ENCODE measurements at regions not wholly inside any gene's neighbourhood (a gene's known extent, or its start where the extent isn't known, plus 50 kb on each side); places are given as distances from the start of the nearest gene placed in this dataset.
"Not testable (repeated sequence)": the region's sequence is repeated elsewhere in the genome, so short reads cannot be mapped to it uniquely, and the experiment has no call there.

DNA sequence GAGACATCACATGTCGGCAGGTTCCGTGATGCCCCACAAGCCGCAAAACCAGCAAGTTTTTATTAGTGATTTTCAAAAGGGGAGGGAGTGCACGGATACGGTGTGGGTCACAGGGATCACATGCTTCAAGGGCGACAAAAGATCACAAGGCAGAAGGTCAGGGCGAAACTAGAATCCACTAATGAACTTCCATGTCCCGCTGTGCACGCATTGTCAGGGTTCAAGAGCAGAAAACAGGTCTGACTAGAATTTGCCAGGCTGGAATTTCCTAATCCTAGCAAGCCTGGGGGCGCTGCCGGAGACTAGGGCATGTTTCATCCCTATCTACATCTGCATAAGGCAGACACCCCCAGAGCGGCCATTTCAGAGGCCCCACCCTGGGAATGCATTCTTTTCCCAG is 225.2 kb downstream of the NPHP4 start:
- not testable (repeated sequence) for DNase-seq (ENCODE audit: low spot score)

DNA sequence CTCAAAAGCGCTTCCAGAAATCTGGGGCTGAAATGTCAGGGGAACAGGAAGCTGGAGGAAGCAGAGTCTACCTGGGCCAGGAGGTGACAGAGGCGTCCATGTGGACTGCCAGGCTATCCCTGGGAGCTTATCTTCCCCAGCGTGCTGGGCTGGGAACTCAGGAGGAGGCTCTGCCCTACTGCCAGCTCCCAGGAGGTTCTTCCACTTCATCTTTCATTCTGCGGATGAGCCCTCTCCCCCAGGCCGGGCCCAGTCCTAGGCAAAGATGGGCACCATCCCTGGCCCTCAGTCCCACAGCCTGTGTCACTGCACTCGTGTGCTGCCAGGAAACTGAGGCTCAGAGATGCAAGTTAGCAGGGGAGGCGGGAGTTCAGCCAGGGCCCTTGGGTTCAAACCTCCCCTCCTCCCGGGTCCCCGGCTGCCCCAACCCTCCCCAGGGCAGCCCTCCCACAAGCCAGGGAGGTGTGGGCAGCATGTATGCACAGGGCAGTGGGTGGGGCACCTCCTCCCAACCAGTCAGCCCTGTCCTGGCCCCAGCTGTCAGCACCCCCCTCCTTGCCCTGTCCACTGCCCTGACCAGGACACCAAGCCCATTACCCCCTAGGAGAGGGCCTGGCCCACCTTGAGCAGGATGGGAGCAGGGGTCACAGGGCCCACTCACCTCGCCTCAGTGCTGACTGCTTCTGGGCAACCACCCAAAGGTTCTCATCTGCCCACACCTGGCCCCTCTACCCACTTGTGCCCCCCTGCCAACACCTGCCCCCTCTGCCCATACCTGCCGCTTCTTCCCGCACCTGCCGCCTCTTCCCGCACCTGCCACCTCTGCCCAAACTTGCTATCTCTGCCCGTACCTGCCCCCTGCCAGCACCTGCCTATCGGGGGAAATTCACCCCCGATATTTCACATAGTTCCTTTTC is 226.0 kb downstream of the NPHP4 start:
- no peak for DNase-seq (ENCODE audit: low spot score)

- no peak for DNase-seq (ENCODE audit: low spot score)
Observed at GRCh38 chr1:5765483-5765882, 226.7 kb downstream of the NPHP4 start.

DNA sequence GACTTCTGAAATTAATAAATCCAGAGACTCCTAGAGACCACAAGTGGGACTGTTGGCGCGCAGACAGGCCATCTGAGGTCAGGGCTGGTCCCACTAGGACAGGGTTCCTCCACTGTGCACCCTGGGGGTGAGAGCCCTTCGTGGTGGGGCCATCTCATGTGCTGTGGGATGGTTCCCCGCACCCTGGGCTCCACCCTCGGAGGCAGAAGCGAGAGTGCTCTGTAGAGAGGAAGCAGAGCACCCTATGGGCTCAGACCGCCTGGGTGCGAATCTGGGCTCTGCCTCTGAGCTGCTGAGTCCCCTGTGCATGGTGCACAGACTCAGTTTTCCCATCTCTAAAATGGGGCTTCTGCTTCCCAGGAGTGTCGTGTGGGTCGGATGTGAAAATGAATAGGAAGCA is 227.3 kb downstream of the NPHP4 start:
- no peak for DNase-seq (ENCODE audit: low spot score)

GRCh38 chr1:5764464-5764863 is 227.8 kb downstream of the NPHP4 start:
- no peak for DNase-seq (ENCODE audit: low spot score)

GRCh38 chr1:5763696-5764370 is 228.4 kb downstream of the NPHP4 start:
- no peak for DNase-seq (ENCODE audit: low spot score)

- no peak for DNase-seq (ENCODE audit: low spot score)
Observed at GRCh38 chr1:5758859-5759578, 233.2 kb downstream of the NPHP4 start.

DNA sequence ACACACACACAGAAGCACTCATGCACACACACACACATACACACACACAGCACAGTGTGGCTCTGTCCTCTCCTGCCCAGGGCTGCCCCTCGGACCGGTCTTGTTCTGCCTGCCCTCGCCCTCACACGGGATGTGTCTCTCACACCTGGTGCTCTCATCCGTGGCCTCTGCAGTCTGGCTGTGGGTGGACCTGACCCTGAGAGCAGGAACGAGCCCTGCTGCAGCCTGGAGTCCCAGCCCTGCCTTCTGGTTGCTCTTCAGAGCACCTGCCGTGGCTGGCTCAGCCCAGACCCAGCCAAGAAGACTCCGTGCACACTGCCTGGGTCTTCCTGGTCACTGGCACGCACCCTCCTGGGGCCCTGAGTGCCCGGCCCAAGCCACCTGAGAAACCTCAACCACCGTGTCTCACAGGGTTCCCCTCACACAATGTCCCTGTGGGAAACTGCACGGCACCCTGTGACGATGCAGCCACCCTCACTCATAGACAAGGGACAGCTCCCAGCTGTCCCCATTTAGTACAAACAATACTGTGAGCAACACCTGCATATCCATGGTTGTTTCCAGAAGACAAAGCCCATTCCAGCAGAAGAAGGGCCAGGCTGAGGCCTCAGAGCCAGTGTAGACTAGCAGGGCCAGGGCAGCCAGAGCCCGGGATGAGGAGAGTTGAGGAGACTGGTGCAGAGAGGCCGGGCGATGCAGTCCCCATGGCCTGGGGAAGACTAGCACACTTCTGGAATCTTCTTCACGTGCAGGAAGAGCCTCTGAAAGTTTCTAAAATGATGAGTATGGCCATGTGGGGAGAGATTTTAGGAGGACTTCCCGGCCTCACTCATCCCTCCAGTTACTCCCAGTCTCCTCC is 234.0 kb downstream of the NPHP4 start:
- no peak for DNase-seq (ENCODE audit: low spot score)

DNA sequence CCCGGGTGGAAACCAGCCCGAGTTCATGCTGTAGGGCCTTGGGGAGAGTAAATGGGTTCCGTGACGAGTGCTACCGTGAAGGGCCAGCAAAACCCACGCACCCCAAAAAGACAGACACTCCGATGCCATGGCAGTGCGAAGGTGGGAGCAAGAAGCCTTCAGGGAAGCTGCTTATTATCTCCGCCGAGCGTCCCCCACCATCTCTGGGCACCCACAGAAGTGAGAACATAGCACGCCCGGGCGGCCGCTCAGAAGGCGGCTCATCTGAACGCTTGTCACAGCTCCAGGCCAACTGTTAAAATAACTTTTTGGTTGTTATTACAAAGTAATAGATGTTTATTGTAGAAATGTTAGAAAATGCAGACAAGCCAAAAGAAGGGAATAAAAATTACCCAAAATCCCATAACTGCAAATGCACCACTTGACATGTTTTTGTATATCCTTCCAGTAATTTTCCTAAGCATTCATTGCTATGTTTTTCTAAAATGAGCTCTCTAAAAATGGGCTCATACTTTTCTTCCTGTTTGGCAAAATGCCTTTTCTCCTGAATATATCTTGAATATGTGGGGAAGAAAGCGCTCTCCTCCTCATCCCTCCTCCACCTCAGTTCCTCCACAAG is 234.9 kb downstream of the NPHP4 start:
- DNase-seq (ENCODE audit: low spot score), result no peak

DNA sequence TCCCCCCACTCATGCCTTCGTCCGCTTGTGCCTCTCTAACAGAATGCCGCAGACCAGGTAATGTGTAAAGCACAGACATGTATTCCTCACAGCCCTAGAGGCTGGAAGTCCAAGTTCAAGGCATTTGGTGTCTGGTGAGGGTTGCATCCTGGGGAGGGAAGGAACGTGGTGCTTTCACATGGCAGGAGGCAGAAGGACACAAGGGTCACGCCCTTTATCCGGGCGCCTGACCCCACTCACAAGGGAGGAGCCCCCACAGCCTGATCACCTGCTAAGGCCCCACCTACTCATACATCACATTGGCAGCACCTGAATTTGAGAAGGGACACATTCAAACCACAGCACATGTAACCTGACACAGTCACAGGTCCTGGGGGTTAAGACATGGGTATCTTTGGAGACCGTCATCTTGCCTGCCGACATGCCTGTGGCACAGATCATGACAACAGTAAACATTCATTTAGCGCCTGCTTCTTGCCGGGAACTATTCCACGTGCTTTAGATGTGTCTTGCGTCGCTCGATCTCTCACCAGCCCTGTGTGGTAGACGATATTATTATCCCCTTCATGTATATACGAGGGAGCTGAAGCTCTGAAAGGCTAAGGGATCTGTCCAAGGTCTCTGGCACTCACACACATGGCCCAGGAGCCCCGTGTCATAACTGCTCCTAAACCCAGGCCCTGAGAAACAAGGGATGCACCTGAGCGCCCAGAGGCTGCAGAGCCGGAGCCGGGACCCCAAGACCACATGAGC is 235.6 kb downstream of the NPHP4 start:
- DNase-seq (ENCODE audit: low spot score), result no peak

DNA sequence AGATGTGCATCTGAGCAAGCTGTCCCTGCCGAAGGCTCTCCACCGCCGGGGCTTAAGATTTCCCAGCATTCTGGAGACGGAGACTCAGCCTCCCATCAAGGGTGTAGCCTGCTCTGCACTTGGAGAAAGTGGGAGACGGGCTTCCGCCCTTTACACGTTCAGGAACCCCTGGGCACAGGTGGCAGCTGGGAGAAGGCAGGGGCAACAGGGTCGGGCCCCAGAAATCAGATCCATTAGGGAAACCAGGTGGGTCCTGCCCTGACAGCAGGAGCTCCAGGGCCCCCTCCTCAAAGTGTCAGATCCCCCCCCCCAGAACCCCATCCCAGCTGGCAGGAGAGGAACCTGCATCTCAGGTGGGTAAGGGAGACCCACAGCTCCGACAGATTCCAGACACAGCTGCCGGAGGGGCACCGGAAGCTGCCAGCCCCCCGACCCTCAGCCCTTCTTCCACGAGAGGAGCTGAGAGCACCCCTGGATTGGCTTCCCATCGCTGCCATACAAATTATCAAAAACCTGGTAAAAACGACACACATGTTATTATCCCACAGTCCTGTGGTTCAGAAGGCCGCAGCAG is 236.6 kb downstream of the NPHP4 start:
- no peak for DNase-seq (ENCODE audit: low spot score)

DNA sequence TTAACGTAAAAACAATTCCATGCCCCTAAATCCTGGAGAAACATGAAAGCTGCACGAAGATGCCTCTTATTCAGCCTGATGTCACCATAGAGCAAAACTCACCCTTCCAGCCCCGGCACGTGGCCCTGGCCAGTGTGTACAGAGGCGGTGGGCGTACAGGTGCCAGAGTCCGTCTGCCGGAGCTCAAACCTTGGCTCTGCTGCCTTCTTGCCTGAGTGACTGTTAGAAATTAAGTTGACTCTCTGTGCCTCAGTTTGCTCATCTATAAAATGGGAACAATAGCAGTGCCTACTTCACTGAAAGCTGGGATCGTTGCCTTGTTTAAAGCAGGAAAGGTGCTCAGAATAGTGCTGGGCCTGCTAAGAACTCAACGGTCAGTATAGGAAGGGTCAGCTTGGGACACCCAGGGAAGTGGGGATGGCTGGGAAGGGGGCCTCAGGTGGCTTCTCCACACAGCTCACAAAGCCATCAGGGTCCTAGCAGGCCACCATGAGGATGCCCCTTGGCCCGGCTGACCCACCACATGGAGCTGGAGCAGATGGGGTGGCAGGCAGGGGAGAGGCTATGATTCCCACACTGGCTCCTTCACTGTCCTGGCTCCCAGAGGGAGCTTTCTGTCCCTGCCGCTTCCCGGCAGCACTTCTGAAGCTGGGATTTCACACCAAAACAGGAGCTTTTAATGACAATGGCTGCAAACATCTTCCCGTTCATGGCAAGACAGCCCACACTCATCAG is 237.2 kb downstream of the NPHP4 start:
- DNase-seq (ENCODE audit: low spot score), result no peak

GRCh38 chr1:5753549-5754421 is 238.4 kb downstream of the NPHP4 start:
- DNase-seq (ENCODE audit: low spot score), result no peak

GRCh38 chr1:5752746-5753548 is 239.3 kb downstream of the NPHP4 start:
- no peak for DNase-seq (ENCODE audit: low spot score)

- DNase-seq (ENCODE audit: low spot score), result no peak
Observed at GRCh38 chr1:5751833-5752745, 240.1 kb downstream of the NPHP4 start.

GRCh38 chr1:5751163-5751540 is 241.1 kb downstream of the NPHP4 start:
- no peak for DNase-seq (ENCODE audit: low spot score)

Measured in COLO829 (cell line).